GM13977 (cell line): ENCODE measurements at regions not wholly inside any gene's neighbourhood (a gene's known extent, or its start where the extent isn't known, plus 50 kb on each side); places are given as distances from the start of the nearest gene placed in this dataset.

ENCODE experiments used
- DNase-seq: peaks from one replicate; pipeline ENCODE4 v3.0.0; 2012; ENCODE audit warnings: low spot score
- in situ Hi-C: fragments of 300-500 bp; cut with MboI; formaldehyde crosslinking; loops from one replicate; pipeline ENCODE4 v1.12.0; 2022; ENCODE audit warnings: low sequenced_read_pairs, low pct_unique_long_range_greater_than_20kb, mixed read lengths, inconsistent platforms; ENCODE audit not compliant: unreplicated experiment
- TF ChIP-seq, protein P1 (sequence below): IDR thresholded peaks from 2 replicates; pipeline ENCODE4 v1.5.1; 2012; ENCODE audit warnings: mild to moderate bottlenecking, control low read depth; ENCODE audit not compliant: insufficient read depth; ENCODE audit errors: extremely low read depth, missing control alignments

DNA sequence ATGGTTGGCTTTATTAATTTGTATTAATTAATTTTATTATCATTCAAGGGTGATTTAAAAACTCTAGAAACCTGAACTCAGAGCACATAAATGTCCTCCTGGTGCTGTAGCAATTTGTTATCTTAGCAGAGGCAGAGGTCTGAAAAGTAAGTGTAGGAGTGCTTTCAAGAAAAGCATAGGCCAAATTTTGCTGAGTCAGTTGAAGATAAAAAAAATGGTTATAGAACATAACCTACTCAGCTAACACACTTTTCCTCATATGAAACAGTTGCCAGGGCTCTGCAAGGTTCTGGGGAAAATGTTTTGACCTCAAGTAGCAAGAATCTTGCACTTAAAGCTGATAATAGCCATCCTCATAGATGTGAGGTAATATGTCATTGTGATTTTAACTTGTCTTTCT lies 53.5 kb upstream of the CHODL start:
- in situ Hi-C loops: no loop called here

GRCh38 chr21:18178509-18178908 lies 66.1 kb upstream of the CHODL start:
- in situ Hi-C loops: no loop called here
- TF ChIP-seq, protein P1, sequence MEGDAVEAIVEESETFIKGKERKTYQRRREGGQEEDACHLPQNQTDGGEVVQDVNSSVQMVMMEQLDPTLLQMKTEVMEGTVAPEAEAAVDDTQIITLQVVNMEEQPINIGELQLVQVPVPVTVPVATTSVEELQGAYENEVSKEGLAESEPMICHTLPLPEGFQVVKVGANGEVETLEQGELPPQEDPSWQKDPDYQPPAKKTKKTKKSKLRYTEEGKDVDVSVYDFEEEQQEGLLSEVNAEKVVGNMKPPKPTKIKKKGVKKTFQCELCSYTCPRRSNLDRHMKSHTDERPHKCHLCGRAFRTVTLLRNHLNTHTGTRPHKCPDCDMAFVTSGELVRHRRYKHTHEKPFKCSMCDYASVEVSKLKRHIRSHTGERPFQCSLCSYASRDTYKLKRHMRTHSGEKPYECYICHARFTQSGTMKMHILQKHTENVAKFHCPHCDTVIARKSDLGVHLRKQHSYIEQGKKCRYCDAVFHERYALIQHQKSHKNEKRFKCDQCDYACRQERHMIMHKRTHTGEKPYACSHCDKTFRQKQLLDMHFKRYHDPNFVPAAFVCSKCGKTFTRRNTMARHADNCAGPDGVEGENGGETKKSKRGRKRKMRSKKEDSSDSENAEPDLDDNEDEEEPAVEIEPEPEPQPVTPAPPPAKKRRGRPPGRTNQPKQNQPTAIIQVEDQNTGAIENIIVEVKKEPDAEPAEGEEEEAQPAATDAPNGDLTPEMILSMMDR: no peak
- DNase-seq: no peak

More for the DNA sequence above, 53.5 kb upstream of the CHODL start:
- no peak for DNase-seq
- TF ChIP-seq, protein P1: no peak

- TF ChIP-seq, protein P1: no peak
- in situ Hi-C loops: no loop called here
Measured at GRCh38 chr21:18174370-18174769, 70.3 kb upstream of the CHODL start.

DNA sequence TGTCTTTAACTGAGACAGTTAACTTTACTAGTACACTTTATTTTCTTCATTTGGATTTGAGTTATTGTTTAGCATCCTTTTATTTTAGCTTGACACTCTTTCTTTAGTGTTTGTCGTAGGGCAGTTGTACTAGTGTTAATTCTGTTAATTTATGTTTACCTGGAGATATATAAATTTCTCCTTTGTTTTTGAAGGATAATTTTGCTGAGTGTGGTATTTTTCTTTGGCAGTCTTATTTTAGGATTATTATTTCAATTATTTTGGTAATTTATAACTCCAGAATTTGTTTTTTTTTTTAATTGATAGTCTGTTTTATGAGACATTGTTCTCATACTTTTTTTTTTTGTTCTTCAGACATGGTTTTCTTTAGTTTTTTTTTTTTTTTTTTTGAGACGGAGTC lies 73.8 kb upstream of the CHODL start:
- in situ Hi-C loops: no loop called here
- TF ChIP-seq, protein P1: no peak
- DNase-seq: no peak

More at GRCh38 chr21:18174370-18174769, 70.3 kb upstream of the CHODL start:
- no peak for DNase-seq

DNA sequence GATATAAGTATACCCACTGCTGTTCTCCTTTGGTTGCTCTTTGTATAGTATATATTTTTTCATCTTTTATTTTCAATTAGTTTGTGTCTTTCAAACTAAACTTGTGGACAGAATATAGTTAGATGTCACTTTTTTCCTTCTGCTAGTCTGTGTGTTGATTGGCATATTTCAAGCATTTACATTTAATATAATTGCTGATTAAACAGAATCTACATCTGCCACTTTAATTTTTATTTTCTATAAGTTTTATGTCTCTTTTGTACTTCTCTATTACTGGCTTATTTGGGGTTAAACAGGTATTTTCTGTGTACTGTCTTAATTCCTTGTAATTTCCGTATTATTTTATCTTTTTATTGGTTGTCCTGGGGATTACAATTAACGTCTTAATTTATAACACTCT lies 74.4 kb upstream of the CHODL start:
- TF ChIP-seq, protein P1: no peak
- no peak for DNase-seq
- in situ Hi-C loops: no loop called here

- in situ Hi-C loops: no loop called here
- DNase-seq: no peak
- TF ChIP-seq, protein P1: no peak
Measured at GRCh38 chr21:18168108-18168507, 76.5 kb upstream of the CHODL start.

DNA sequence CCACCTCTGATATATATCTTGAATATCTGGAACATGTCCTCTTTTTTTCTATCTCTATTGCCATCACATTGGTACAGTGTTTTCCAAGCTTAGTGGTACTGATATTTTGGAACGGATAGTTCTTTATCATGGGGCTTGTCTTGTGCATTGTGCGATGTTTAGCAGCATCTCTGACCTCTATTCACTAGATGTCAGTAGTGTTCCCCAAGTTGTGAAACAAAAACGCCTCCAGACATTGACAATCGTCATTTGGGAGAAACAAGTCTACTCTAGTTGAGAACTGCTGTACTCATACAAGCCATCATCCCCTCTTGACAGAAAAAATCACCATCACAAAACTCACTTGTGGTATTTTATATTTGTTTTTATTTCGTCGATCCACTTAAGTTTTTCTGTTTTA lies 79.7 kb upstream of the CHODL start:
- in situ Hi-C loops: no loop called here
- DNase-seq: no peak
- TF ChIP-seq, protein P1: no peak
